DOHH2 (cell line): ENCODE measurements at regions not wholly inside any gene's neighbourhood (a gene's known extent, or its start where the extent isn't known, plus 50 kb on each side); places are given as distances from the start of the nearest gene placed in this dataset.

Source experiments
- H3F3A ChIP-seq: fragments of 200-600 bp; sonication (generic), shearing (Covaris generic); 2 replicates; pipeline ENCODE4 v1.6.0; 2016; ENCODE audit warnings: antibody characterized with exemption, mild to moderate bottlenecking; ENCODE audit not compliant: control insufficient read depth, insufficient read depth
- H3K27ac ChIP-seq: fragments of 200-600 bp; sonication (generic); 2 replicates; pipeline ENCODE4 v1.5.1; 2014; ENCODE audit warnings: low read depth, mild to moderate bottlenecking, low read length, moderate library complexity
- H3K27me3 ChIP-seq: fragments of 200-600 bp; sonication (generic); 2 replicates; pipeline ENCODE4 v1.6.1; 2014; ENCODE audit warnings: mild to moderate bottlenecking, low read length, mixed read lengths; ENCODE audit not compliant: control insufficient read depth
- H3K36me3 ChIP-seq: fragments of 200-600 bp; sonication (generic); 2 replicates; pipeline ENCODE4 v1.6.1; 2014; ENCODE audit warnings: mild to moderate bottlenecking, low read length, moderate library complexity, mixed read lengths; ENCODE audit not compliant: control insufficient read depth
- H3K4me1 ChIP-seq: fragments of 200-600 bp; sonication (generic); 2 replicates; pipeline ENCODE4 v1.6.1; 2014; ENCODE audit warnings: mild to moderate bottlenecking, low read length, mixed read lengths; ENCODE audit not compliant: control insufficient read depth
- H3K4me2 ChIP-seq: fragments of 200-600 bp; sonication (generic); 2 replicates; pipeline ENCODE4 v1.6.0; 2014; ENCODE audit warnings: mild to moderate bottlenecking, low read length, moderate library complexity
- H3K4me3 ChIP-seq: fragments of 200-600 bp; sonication (generic); 2 replicates; pipeline ENCODE4 v1.5.1; 2014; ENCODE audit warnings: mild to moderate bottlenecking, low read length, mixed read lengths
- H3K79me2 ChIP-seq: fragments of 200-600 bp; sonication (generic); 2 replicates; pipeline ENCODE4 v1.6.1; 2014; ENCODE audit warnings: mild to moderate bottlenecking, low read length, mixed read lengths; ENCODE audit not compliant: control insufficient read depth
- H3K9me2 ChIP-seq: fragments of 200-600 bp; sonication (generic); replicated peaks from 2 replicates; pipeline ENCODE4 v1.6.1; 2014; ENCODE audit warnings: mild to moderate bottlenecking, low read length, mixed read lengths; ENCODE audit not compliant: control insufficient read depth
- H3K9me3 ChIP-seq: fragments of 200-600 bp; sonication (generic); 2 replicates; pipeline ENCODE4 v1.6.1; 2014; ENCODE audit warnings: antibody characterized with exemption, low read length, mixed read lengths; ENCODE audit not compliant: control insufficient read depth, insufficient read depth
- H4K20me1 ChIP-seq: fragments of 200-600 bp; sonication (generic); 2 replicates; pipeline ENCODE4 v1.6.0; 2014; ENCODE audit warnings: low read depth, mild to moderate bottlenecking, antibody characterized with exemption, low read length, moderate library complexity; ENCODE audit not compliant: control insufficient read depth, insufficient read depth
- EZH2phosphoT487 ChIP-seq: fragments of 200-600 bp; sonication (generic); IDR thresholded peaks from 2 replicates; pipeline ENCODE4 v1.6.1; 2017; ENCODE audit warnings: borderline replicate concordance, mild to moderate bottlenecking, antibody characterized with exemption, low read length, moderate library complexity, mixed read lengths
- TF ChIP-seq, protein P1 (sequence below): fragments of 200-600 bp; sonication (generic); IDR thresholded peaks from one replicate; pipeline ENCODE4 v1.5.1; 2014; ENCODE audit warnings: antibody characterized with exemption, mild to moderate bottlenecking, low read depth, low read length; ENCODE audit not compliant: poor library complexity, severe bottlenecking

DNA sequence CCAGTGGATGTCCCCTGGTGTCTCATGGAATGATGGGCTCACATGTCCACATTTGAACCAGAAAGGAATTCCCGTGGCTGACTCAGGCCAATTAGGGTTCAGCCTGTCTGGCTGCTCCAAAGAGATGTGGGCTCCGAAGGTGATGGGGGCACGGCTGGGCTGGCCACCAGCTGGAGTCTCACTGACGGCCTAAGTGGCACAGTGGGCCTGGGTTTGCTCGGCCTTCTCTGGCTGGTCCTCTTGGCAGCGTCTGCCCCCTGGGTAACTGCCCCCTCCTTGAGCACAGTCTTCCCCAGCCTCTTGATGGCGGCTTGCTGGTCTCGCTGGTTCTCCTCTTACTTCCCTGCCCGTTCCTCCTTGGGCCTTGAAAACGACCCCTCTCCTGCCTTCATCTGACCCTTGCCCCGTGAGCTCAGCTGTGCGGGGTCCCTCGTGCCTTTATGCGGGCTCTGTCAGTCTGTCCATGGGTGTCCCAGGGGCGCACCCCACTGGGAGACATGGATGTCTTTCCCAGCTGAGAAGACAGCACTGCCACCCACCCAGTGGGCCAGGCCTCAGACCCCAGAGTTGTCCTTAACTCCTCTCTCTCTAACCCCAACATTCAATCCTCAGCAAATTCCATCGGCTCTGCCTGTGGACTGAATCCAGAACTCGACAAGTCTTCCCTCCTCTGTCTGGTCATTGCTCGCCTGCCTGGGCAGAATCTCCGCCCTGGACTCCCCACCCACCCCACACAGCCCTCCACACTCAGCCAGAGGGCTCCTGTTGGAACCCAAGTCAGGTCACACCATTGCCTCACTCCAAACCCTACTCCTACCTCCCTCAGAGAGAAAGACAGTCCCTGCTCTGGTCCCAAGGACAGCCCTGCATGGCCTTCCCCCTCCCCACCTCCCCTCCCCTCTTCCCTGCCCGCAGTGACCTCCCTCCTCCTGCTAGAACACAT, 78.7 kb downstream of the CEBPB start:
- no peaks in the 10 kb centered on the region for H4K20me1 ChIP-seq
- no peak overlapping the region for H3K4me2 ChIP-seq
- H3F3A ChIP-seq, result no peaks in the 10 kb centered on the region
- H3K79me2 ChIP-seq, result no peaks in the 10 kb centered on the region
- H3K27me3 ChIP-seq, result peaks cover 7% of the 10 kb centered on the region
- H3K9me3 ChIP-seq, result no peaks in the 10 kb centered on the region
- no peaks in the 10 kb centered on the region for H3K4me1 ChIP-seq
- TF ChIP-seq, protein P1, sequence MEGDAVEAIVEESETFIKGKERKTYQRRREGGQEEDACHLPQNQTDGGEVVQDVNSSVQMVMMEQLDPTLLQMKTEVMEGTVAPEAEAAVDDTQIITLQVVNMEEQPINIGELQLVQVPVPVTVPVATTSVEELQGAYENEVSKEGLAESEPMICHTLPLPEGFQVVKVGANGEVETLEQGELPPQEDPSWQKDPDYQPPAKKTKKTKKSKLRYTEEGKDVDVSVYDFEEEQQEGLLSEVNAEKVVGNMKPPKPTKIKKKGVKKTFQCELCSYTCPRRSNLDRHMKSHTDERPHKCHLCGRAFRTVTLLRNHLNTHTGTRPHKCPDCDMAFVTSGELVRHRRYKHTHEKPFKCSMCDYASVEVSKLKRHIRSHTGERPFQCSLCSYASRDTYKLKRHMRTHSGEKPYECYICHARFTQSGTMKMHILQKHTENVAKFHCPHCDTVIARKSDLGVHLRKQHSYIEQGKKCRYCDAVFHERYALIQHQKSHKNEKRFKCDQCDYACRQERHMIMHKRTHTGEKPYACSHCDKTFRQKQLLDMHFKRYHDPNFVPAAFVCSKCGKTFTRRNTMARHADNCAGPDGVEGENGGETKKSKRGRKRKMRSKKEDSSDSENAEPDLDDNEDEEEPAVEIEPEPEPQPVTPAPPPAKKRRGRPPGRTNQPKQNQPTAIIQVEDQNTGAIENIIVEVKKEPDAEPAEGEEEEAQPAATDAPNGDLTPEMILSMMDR, result no peak
- TF ChIP-seq EZH2phosphoT487, result no peak
- H3K36me3 ChIP-seq, result no peaks in the 10 kb centered on the region
- H3K27ac ChIP-seq, result no peak overlapping the region
- no peaks in the 10 kb centered on the region for H3K9me2 ChIP-seq
- no peak overlapping the region for H3K4me3 ChIP-seq

DNA sequence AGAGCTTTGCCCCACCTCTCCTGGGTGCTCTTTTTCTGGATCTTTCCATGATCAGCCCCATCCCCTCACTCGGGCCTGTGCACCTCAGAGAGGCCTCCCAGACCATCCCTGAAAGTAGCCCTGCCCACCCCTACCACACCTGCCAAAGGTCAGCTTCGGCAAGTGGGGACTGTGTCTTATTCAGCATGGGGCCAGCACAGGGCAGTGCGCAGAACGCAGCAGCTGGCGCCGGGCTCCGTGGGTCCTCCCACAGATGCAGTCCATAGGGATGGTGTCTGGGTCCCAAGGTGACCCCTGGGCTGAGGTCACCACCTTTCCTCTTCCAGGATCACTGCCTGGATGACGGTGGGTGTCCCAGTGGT, 79.4 kb downstream of the CEBPB start:
- Histone ChIP-seq H3K4me2 (no peak overlapping the region), H3K27me3 (peaks cover 10% of the 10 kb centered on the region), H4K20me1 (no peaks in the 10 kb centered on the region), H3F3A (no peaks in the 10 kb centered on the region), H3K79me2 (no peaks in the 10 kb centered on the region), H3K9me3 (no peaks in the 10 kb centered on the region), H3K9me2 (no peaks in the 10 kb centered on the region), H3K4me3 (no peak overlapping the region), H3K27ac (no peak overlapping the region), H3K4me1 (no peaks in the 10 kb centered on the region), H3K36me3 (no peaks in the 10 kb centered on the region)
- TF ChIP-seq EZH2phosphoT487, result no peak
- TF ChIP-seq, protein P1, result no peak

DNA sequence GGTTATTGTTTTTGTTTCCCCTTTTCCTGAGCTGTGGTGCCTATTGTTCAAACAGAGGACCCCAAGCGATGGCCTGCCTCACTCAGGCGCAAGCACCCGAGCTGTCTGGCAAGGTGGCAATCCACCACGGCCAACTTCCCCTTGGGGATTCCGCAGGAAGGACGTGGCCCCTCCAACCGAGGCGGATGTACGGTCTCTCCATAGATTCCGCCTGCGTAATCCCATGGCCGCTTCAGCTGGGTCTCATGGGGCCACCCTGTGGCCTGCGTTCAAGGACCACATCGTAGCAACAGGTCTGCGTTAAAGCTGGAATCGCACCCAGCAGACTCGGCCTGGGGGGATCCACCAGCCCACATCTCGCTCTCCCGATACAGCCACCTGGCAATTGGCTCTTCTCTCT, 79.9 kb downstream of the CEBPB start:
- Histone ChIP-seq H3K9me2 (no peaks in the 10 kb centered on the region), H4K20me1 (no peaks in the 10 kb centered on the region), H3F3A (no peaks in the 10 kb centered on the region), H3K4me3 (no peak overlapping the region), H3K4me1 (no peaks in the 10 kb centered on the region), H3K79me2 (no peaks in the 10 kb centered on the region), H3K36me3 (no peaks in the 10 kb centered on the region), H3K27me3 (peaks cover 15% of the 10 kb centered on the region), H3K27ac (no peak overlapping the region), H3K9me3 (no peaks in the 10 kb centered on the region), H3K4me2 (no peak overlapping the region)
- no peak for TF ChIP-seq EZH2phosphoT487
- TF ChIP-seq, protein P1, result no peak
